ENCODE measurements at regions not wholly inside any gene's neighbourhood (a gene's known extent, or its start where the extent isn't known, plus 50 kb on each side); places are given as distances from the start of the nearest gene placed in this dataset.

DNA sequence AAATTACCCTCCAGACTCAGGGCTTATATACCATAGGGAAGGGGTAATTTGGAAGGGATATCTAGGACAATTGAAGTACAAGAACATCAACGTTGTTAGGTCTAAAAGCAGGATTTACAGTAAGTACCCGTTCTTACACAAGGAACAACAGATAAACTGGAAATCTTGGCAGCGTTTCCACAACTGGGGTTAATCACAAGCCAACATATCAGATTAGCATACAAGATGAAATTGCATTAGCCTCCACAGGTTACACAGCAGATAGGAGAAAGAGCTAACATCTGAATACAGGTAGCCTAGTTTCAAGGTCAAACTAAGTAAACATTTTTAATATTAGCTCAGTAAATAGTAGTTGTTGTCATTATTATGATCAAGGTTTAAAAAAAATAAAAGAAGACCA is 1214.0 kb upstream of the PCDH20 start:
- WGBS (ENCODE audit: insufficient coverage), result no CpG with 5 or more reads among the region's 3 CpGs
- Histone ChIP-seq H3K27ac (ENCODE audit: low read length) (no peak overlapping the region), H3K9me3 (replicated peaks; ENCODE audit: control insufficient read depth, low read depth, low read length) (peaks cover 2% of the 10 kb centered on the region), H3K36me3 (ENCODE audit: control insufficient read depth, insufficient read depth, low read length) (no peaks in the 10 kb centered on the region), H3K27me3 (ENCODE audit: control insufficient read depth, insufficient read depth, low read length) (no peaks in the 10 kb centered on the region), H3K4me3 (ENCODE audit: low read length) (no peak overlapping the region), H3K4me1 (ENCODE audit: control insufficient read depth, insufficient read depth, low read length) (no peaks in the 10 kb centered on the region)
- DNase-seq, result no peak

DNA sequence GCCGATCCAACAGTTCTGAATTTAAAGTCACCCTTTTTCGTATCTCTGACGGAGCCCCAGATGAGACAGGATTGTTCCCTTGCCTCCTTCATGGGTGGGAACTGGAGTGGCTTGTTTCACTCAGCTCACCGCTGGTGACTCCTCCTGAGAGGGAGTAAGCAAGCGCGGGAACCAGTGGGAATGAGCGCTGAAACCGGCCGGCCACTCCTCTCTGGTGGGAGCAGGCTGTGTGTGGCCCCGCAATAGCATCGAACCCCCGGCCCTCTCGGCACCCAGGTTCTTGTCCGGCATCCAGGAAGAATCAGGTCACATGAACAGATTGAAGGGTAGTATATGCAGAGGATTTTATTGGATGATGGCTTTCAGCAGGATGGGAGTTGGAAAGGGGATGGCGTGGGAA is 1211.6 kb upstream of the PCDH20 start:
- no peaks in the 10 kb centered on the region for H3K36me3 ChIP-seq (ENCODE audit: control insufficient read depth, insufficient read depth, low read length)
- H3K9me3 ChIP-seq (replicated peaks; ENCODE audit: control insufficient read depth, low read depth, low read length), result peaks cover 2% of the 10 kb centered on the region
- no peaks in the 10 kb centered on the region for H3K4me1 ChIP-seq (ENCODE audit: control insufficient read depth, insufficient read depth, low read length)
- H3K4me3 ChIP-seq (ENCODE audit: low read length), result peak overlapping the region; percentile 3
- no peak overlapping the region for H3K27ac ChIP-seq (ENCODE audit: low read length)
- WGBS (ENCODE audit: insufficient coverage), result 75% methylated on average over 13 of the region's 15 CpGs
- H3K27me3 ChIP-seq (ENCODE audit: control insufficient read depth, insufficient read depth, low read length), result no peaks in the 10 kb centered on the region
- no peak for DNase-seq

DNA sequence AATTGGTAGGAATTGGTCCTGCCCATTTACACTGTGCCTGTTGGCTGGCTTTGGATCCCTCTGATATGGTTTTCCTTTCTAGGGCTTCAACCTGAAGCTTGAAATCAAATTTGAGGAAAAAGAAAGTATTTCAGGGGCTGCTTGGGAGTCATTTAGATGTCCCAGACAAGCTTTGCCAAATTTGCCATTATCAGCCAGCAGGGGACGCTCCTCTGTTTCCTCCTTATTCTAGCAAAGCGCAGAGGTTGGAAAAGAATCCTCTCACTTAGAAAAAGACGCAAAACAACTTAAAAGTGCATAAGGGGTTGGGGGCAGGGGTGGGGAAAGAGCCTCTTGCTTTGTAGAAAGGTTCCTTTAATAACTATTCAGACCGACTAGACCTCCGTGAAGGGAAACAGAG is 1211.1 kb upstream of the PCDH20 start:
- Histone ChIP-seq H3K4me3 (ENCODE audit: low read length) (peak overlapping the region; percentile 3), H3K4me1 (ENCODE audit: control insufficient read depth, insufficient read depth, low read length) (no peaks in the 10 kb centered on the region), H3K27me3 (ENCODE audit: control insufficient read depth, insufficient read depth, low read length) (no peaks in the 10 kb centered on the region), H3K36me3 (ENCODE audit: control insufficient read depth, insufficient read depth, low read length) (no peaks in the 10 kb centered on the region), H3K27ac (ENCODE audit: low read length) (no peak overlapping the region), H3K9me3 (replicated peaks; ENCODE audit: control insufficient read depth, low read depth, low read length) (peaks cover 2% of the 10 kb centered on the region)
- WGBS (ENCODE audit: insufficient coverage), result no CpG with 5 or more reads among the region's 5 CpGs
- no peak for DNase-seq

DNA sequence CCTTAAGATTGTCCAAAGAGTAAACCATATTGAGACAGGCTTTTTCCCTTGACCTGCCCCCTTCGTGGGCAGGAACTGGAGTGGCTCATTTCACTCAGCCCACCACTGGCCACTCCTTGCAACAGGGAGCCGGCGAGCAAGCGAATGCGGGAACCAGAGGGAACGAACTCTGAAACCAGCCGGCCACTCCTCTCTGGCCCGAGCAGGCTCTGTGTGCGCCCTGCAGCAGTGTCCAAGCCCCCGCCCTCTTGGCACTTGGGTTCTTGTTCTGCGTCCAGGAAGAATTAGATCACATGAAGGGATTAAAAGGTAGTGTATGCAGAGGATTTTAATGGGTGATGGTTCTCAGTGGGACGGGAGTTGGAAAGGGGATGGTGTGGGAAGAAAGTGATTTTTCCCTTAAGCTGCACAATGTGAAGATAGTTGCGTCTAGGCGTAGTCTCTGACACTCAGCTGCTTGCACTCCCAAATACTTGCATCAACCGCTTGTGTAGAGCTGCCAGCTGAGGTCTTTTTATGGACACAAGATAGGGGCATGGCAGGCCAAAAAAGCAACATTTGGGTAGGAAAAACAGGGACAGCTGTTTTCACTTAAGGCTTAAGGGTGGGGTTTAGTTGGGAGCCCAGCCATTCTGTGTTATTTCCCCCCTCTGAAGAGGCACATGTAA is 1209.7 kb upstream of the PCDH20 start:
- H3K27ac ChIP-seq (ENCODE audit: low read length), result peak overlapping the region; percentile 45
- H3K36me3 ChIP-seq (ENCODE audit: control insufficient read depth, insufficient read depth, low read length), result no peaks in the 10 kb centered on the region
- H3K4me3 ChIP-seq (ENCODE audit: low read length), result no peak overlapping the region
- DNase-seq, result peak; percentile 43
- WGBS (ENCODE audit: insufficient coverage), result 78% methylated on average over 13 of the region's 15 CpGs
- H3K4me1 ChIP-seq (ENCODE audit: control insufficient read depth, insufficient read depth, low read length), result no peaks in the 10 kb centered on the region
- H3K9me3 ChIP-seq (replicated peaks; ENCODE audit: control insufficient read depth, low read depth, low read length), result peaks cover 2% of the 10 kb centered on the region
- H3K27me3 ChIP-seq (ENCODE audit: control insufficient read depth, insufficient read depth, low read length), result no peaks in the 10 kb centered on the region

DNA sequence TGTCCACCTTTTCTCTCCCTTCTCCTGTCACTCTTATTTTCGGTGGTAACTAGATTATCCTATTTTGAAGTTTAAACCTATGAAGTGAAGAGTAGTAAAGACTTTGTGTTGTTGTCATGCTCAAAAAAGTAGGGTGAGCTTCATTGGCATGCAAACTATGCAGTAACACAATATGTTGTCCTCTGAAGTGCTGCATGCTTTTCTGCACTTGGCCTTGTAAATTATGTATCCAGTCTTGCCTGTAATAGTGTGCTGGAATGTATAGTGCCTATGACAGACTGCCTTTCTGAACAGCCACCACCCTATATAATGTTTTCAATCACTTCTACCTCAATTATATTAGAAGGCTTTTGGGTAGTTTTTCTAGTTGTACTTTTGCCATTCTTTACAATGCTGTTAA is 1198.2 kb upstream of the PCDH20 start:
- DNase-seq, result peak; percentile 37
- no peaks in the 10 kb centered on the region for H3K4me1 ChIP-seq (ENCODE audit: control insufficient read depth, insufficient read depth, low read length)
- H3K9me3 ChIP-seq (replicated peaks; ENCODE audit: control insufficient read depth, low read depth, low read length), result no peaks in the 10 kb centered on the region
- H3K27ac ChIP-seq (ENCODE audit: low read length), result no peak overlapping the region
- no peaks in the 10 kb centered on the region for H3K36me3 ChIP-seq (ENCODE audit: control insufficient read depth, insufficient read depth, low read length)
- H3K4me3 ChIP-seq (ENCODE audit: low read length), result no peak overlapping the region
- no CpG with 5 or more reads among the region's 1 CpG for WGBS (ENCODE audit: insufficient coverage)
- no peaks in the 10 kb centered on the region for H3K27me3 ChIP-seq (ENCODE audit: control insufficient read depth, insufficient read depth, low read length)

DNA sequence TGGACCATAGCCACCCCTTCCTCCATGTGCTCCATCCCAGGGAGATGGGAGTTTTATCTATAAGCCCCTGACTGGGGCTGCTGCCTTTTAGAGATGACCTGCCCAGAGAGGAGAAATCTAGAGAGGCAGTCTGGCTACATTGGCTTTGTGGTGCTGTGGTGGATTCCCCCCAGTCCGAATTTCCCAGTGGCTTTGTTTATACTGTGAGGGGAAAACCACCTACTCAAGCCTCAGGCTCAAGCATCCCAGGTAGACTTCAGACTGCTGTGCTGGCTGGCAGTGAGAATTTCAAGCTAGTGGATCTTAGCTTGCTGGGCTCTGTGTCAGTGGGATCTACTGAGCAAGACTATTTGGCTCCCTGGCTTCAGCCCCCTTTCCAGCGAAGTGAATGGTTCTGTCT is 1195.7 kb upstream of the PCDH20 start:
- no peak overlapping the region for H3K4me3 ChIP-seq (ENCODE audit: low read length)
- WGBS (ENCODE audit: insufficient coverage), result 86% methylated on average over 2 of the region's 2 CpGs
- no peaks in the 10 kb centered on the region for H3K27me3 ChIP-seq (ENCODE audit: control insufficient read depth, insufficient read depth, low read length)
- H3K36me3 ChIP-seq (ENCODE audit: control insufficient read depth, insufficient read depth, low read length), result no peaks in the 10 kb centered on the region
- H3K4me1 ChIP-seq (ENCODE audit: control insufficient read depth, insufficient read depth, low read length), result no peaks in the 10 kb centered on the region
- no peak for DNase-seq
- H3K9me3 ChIP-seq (replicated peaks; ENCODE audit: control insufficient read depth, low read depth, low read length), result no peaks in the 10 kb centered on the region
- H3K27ac ChIP-seq (ENCODE audit: low read length), result no peak overlapping the region

DNA sequence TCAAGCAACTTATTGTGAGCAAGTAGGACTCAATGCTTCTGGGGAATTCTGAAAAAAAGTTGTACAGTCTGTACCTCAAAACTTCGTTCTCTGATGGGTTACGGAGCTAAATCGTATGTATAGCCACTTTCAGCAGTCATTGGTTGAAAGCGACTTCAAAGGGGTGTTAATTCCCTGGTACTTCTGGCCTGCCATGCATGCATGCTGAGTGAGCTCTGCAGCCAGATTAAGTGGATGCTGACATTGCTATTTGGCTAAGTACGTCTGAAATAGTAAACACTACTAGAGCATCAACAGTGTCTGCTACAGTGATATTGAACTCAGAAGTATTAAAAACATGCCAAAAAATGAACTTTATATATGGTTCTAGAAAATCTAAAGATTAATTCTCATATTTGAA is 1183.1 kb upstream of the PCDH20 start:
- Histone ChIP-seq H3K9me3 (replicated peaks; ENCODE audit: control insufficient read depth, low read depth, low read length) (no peaks in the 10 kb centered on the region), H3K36me3 (ENCODE audit: control insufficient read depth, insufficient read depth, low read length) (no peaks in the 10 kb centered on the region), H3K4me1 (ENCODE audit: control insufficient read depth, insufficient read depth, low read length) (no peaks in the 10 kb centered on the region), H3K27me3 (ENCODE audit: control insufficient read depth, insufficient read depth, low read length) (no peaks in the 10 kb centered on the region), H3K4me3 (ENCODE audit: low read length) (no peak overlapping the region), H3K27ac (ENCODE audit: low read length) (no peak overlapping the region)
- 69% methylated on average over 2 of the region's 5 CpGs for WGBS (ENCODE audit: insufficient coverage)
- DNase-seq, result peak; percentile 50

DNA sequence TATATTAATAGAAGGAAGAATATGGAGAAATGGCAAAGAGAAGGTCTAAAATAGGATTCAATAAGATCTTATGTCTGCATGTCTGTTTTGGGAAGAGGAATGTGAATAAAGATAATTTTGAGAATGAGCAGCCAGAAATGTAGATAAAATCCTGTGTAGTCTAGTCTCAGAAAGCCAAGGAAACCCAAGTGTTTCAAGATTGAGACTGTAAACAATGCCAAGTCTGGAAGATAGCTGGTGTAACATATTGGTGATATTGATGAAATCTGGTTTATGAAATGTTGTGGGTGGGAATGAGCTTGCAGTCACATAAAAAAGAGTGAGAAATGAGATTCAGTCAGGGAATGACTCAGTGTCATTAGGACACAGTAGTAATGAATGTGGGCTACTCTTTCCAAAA is 1180.3 kb upstream of the PCDH20 start:
- no peaks in the 10 kb centered on the region for H3K9me3 ChIP-seq (replicated peaks; ENCODE audit: control insufficient read depth, low read depth, low read length)
- no peaks in the 10 kb centered on the region for H3K36me3 ChIP-seq (ENCODE audit: control insufficient read depth, insufficient read depth, low read length)
- H3K4me3 ChIP-seq (ENCODE audit: low read length), result no peak overlapping the region
- H3K4me1 ChIP-seq (ENCODE audit: control insufficient read depth, insufficient read depth, low read length), result no peaks in the 10 kb centered on the region
- DNase-seq, result peak; percentile 11
- no peaks in the 10 kb centered on the region for H3K27me3 ChIP-seq (ENCODE audit: control insufficient read depth, insufficient read depth, low read length)
- no peak overlapping the region for H3K27ac ChIP-seq (ENCODE audit: low read length)

DNA sequence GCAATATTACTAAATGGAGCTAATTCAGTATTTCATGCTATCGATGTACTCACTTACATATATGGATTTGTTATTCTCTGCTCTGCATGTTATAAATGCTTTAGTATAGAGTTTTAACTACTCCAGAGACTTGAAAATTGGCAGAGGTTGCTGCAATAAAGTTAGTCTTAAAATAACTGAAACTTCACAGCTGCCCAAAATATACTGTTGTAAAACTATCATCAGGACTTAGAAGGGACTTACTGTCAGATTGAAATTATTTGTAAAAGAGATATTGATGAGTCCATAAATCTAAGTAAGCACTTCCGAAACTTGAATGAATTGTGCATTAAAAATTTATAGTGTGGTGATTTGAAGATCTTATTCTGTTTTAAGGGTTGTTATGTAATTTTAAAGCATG is 1178.2 kb upstream of the PCDH20 start:
- Histone ChIP-seq H3K36me3 (ENCODE audit: control insufficient read depth, insufficient read depth, low read length) (no peaks in the 10 kb centered on the region), H3K4me3 (ENCODE audit: low read length) (no peak overlapping the region), H3K27me3 (ENCODE audit: control insufficient read depth, insufficient read depth, low read length) (no peaks in the 10 kb centered on the region), H3K27ac (ENCODE audit: low read length) (no peak overlapping the region), H3K9me3 (replicated peaks; ENCODE audit: control insufficient read depth, low read depth, low read length) (no peaks in the 10 kb centered on the region), H3K4me1 (ENCODE audit: control insufficient read depth, insufficient read depth, low read length) (no peaks in the 10 kb centered on the region)
- peak; percentile 63 for DNase-seq
- WGBS (ENCODE audit: insufficient coverage), result no CpG with 5 or more reads among the region's 2 CpGs

DNA sequence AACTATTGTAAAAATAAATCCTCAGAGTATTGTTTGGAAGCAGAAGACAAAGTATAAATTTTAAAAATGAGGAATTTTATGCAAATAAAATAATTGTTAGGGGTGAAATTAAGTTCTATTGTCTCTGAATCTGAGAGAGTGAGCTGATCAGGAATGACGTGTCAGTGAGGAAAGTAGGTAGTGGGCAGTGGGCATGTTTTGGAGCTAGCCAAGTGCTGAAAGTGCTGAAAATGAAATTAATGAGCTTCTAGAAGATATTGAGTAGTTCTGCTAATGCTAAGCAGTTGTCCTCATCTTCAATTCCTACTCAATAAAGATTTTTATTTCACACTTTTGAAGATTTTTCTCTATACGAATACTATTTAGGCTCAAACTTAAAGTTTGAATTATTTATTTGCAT is 1167.8 kb upstream of the PCDH20 start:
- H3K27ac ChIP-seq (ENCODE audit: low read length), result no peak overlapping the region
- no peaks in the 10 kb centered on the region for H3K4me1 ChIP-seq (ENCODE audit: control insufficient read depth, insufficient read depth, low read length)
- H3K27me3 ChIP-seq (ENCODE audit: control insufficient read depth, insufficient read depth, low read length), result no peaks in the 10 kb centered on the region
- H3K9me3 ChIP-seq (replicated peaks; ENCODE audit: control insufficient read depth, low read depth, low read length), result no peaks in the 10 kb centered on the region
- H3K4me3 ChIP-seq (ENCODE audit: low read length), result no peak overlapping the region
- DNase-seq, result no peak
- H3K36me3 ChIP-seq (ENCODE audit: control insufficient read depth, insufficient read depth, low read length), result no peaks in the 10 kb centered on the region
- 11% methylated on average over 1 of the region's 2 CpGs for WGBS (ENCODE audit: insufficient coverage)

DNA sequence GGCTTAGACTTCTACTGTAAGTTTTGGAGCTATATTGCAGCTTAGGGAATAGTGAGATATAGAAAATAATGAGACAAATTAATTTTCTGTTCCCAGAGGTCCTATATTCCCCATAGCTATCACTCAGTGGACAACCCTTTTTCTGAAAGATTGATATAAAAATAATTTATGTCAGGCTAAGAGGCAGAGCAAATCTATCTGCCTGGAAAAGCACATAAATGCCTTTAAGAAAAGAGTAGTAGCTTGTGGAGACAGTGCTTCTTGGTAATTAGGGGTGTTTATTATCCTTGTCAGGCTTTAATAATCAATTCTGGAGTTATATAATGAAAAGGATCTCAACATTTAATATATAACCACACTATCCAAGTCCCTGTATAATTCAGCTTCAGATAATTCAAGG is 1162.8 kb upstream of the PCDH20 start:
- no peak overlapping the region for H3K4me3 ChIP-seq (ENCODE audit: low read length)
- H3K27ac ChIP-seq (ENCODE audit: low read length), result no peak overlapping the region
- H3K27me3 ChIP-seq (ENCODE audit: control insufficient read depth, insufficient read depth, low read length), result no peaks in the 10 kb centered on the region
- no peak for DNase-seq
- H3K9me3 ChIP-seq (replicated peaks; ENCODE audit: control insufficient read depth, low read depth, low read length), result no peaks in the 10 kb centered on the region
- H3K4me1 ChIP-seq (ENCODE audit: control insufficient read depth, insufficient read depth, low read length), result no peaks in the 10 kb centered on the region
- no peaks in the 10 kb centered on the region for H3K36me3 ChIP-seq (ENCODE audit: control insufficient read depth, insufficient read depth, low read length)
